Astrocyte (in vitro differentiated cells and primary cell): ENCODE measurements at regions not wholly inside any gene's neighbourhood (a gene's known extent, or its start where the extent isn't known, plus 50 kb on each side); places are given as distances from the start of the nearest gene placed in this dataset.

ENCODE experiments used
- EZH2 ChIP-seq: IDR thresholded peaks from 2 replicates; pipeline ENCODE4 v1.6.1; 2012; ENCODE audit warnings: mild to moderate bottlenecking, low read length, inconsistent platforms; ENCODE audit not compliant: insufficient read depth
- TF ChIP-seq, protein P1 (sequence below): IDR thresholded peaks from 2 replicates; pipeline ENCODE4 v1.5.1; 2011; ENCODE audit warnings: low read depth, mild to moderate bottlenecking, inconsistent platforms, low read length, moderate library complexity; ENCODE audit not compliant: insufficient read depth

DNA sequence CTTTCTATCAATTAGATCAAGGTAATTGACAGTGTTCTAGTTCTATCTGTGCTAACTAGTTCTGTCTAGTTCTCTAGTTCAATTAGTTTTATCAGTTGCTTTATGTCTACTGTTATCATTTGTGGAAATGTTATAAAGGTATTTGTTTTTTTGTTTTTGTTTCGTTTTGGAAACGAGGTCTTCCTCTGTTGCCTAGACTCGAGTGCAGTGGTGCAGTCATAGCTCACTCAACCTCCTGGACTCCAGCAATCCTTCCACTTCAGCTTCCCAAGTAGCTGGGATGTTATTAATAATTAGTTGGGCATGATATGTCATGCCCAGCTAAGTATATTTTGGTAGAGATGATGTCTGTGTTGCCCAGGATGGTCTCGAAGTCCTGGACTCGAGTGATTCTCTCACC is 1682.8 kb upstream of the LRRTM1 start:
- TF ChIP-seq, protein P1, sequence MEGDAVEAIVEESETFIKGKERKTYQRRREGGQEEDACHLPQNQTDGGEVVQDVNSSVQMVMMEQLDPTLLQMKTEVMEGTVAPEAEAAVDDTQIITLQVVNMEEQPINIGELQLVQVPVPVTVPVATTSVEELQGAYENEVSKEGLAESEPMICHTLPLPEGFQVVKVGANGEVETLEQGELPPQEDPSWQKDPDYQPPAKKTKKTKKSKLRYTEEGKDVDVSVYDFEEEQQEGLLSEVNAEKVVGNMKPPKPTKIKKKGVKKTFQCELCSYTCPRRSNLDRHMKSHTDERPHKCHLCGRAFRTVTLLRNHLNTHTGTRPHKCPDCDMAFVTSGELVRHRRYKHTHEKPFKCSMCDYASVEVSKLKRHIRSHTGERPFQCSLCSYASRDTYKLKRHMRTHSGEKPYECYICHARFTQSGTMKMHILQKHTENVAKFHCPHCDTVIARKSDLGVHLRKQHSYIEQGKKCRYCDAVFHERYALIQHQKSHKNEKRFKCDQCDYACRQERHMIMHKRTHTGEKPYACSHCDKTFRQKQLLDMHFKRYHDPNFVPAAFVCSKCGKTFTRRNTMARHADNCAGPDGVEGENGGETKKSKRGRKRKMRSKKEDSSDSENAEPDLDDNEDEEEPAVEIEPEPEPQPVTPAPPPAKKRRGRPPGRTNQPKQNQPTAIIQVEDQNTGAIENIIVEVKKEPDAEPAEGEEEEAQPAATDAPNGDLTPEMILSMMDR: no peak
- no peak for TF ChIP-seq EZH2
